NT2/D1 (cell line): ENCODE measurements at regions not wholly inside any gene's neighbourhood (a gene's known extent, or its start where the extent isn't known, plus 50 kb on each side); places are given as distances from the start of the nearest gene placed in this dataset.

Source experiments
- SUZ12 ChIP-seq: IDR thresholded peaks from 2 replicates; pipeline ENCODE4 v1.6.1; 2011; ENCODE audit not compliant: insufficient read length, insufficient read depth; ENCODE audit errors: extremely low read depth
- ZNF274 ChIP-seq: IDR thresholded peaks from 2 replicates; pipeline ENCODE4 v1.6.1; 2011; ENCODE audit warnings: mild to moderate bottlenecking, low read depth, low read length

DNA sequence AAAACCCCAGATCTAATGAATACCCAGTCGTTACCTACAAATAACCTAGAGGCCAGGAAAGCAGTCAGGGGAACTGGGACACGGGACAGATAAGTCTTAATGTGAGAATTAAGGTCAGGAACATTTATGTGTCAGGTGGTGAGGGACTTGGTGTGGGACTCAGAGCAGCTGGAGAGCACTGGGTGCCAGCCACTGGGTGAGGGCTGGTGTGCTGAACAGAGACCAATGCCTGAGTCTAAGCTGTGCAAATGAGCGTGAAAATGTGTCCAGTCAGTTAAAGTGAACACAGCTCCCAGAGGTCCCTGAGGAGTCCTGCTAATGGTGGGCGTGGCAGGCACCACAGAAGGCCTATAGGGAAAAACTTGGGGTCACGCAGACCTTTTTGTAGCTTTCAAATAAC lies 225.9 kb downstream of the C1D start:
- TF ChIP-seq SUZ12 (no peak), ZNF274 (no peak)
